ENCODE measurements at regions not wholly inside any gene's neighbourhood (a gene's known extent, or its start where the extent isn't known, plus 50 kb on each side); places are given as distances from the start of the nearest gene placed in this dataset.
"Not testable (repeated sequence)": the region's sequence is repeated elsewhere in the genome, so short reads cannot be mapped to it uniquely, and the experiment has no call there.

DNA sequence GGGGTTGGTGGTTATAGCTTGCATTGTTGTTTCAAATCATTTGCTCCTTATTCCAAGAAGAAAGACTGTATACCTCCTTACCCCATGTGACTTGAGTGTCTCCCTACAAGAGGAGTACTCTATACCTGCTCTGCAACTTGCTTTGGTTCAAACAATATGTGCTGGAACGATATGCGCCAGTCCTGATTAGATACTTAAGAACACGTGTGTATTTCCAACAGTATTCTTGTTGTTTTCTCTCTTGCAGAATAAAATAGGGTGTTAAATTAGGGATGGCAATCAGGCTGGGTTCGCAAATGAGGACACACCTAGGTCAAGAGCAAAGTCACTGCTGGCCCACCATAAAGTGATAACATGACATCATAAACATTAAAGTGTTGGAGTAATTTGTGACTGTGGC is 895.0 kb upstream of the SLITRK1 start:
- DNase-seq (ENCODE audit: extremely low spot score): no peak
- TF ChIP-seq, protein P1, sequence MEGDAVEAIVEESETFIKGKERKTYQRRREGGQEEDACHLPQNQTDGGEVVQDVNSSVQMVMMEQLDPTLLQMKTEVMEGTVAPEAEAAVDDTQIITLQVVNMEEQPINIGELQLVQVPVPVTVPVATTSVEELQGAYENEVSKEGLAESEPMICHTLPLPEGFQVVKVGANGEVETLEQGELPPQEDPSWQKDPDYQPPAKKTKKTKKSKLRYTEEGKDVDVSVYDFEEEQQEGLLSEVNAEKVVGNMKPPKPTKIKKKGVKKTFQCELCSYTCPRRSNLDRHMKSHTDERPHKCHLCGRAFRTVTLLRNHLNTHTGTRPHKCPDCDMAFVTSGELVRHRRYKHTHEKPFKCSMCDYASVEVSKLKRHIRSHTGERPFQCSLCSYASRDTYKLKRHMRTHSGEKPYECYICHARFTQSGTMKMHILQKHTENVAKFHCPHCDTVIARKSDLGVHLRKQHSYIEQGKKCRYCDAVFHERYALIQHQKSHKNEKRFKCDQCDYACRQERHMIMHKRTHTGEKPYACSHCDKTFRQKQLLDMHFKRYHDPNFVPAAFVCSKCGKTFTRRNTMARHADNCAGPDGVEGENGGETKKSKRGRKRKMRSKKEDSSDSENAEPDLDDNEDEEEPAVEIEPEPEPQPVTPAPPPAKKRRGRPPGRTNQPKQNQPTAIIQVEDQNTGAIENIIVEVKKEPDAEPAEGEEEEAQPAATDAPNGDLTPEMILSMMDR (IDR thresholded peaks at IDR 0.05; ENCODE audit: control extremely low read depth, extremely low read depth, low read depth, missing control alignments): no peak
- CTCF ChIA-PET: no interaction called here
- POLR2A ChIA-PET: no interaction called here

DNA sequence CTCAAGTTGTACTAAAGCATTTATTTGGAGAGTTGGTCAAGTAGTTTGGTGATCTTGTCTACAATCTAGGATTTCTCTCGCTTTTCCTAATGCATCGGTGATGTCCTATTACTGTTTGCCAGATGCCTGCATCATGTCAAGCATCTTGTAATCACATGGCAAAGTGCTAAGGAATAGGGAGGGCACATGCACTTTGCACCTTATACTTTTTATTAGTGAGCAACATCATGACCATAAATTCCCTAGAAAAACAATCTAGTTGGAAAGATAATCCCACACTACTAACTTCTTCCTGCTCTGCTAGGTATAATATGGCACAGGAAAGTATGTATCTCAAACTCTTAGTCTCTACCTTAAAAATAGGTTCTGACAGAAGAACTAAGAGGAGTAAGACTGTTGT is 894.3 kb upstream of the SLITRK1 start:
- TF ChIP-seq, protein P1 (IDR thresholded peaks at IDR 0.05; ENCODE audit: control extremely low read depth, extremely low read depth, low read depth, missing control alignments): no peak
- ChIA-PET POLR2A (no interaction called here), CTCF (no interaction called here)
- no peak for DNase-seq (ENCODE audit: extremely low spot score)

DNA sequence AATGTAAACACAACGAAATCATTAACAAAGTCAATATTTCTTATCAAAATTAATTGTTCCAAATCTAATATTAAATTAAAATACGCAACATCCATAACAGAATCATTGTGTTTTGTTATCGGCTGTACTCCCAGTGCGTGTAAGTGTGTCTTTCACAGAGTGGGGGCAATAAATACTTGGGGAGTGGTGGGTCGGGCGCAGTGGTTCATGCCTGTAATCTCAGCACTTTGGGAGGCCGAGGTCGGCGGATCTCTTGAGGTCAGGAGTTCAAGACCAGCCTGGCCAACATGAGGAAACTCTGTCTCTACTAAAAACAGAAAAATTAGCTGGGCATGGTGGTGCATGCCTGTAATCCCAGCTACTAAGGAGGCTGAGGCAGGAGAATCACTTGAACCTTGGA is 893.6 kb upstream of the SLITRK1 start:
- CTCF ChIA-PET; DNase-seq (ENCODE audit: extremely low spot score); POLR2A ChIA-PET: not testable (repeated sequence)

DNA sequence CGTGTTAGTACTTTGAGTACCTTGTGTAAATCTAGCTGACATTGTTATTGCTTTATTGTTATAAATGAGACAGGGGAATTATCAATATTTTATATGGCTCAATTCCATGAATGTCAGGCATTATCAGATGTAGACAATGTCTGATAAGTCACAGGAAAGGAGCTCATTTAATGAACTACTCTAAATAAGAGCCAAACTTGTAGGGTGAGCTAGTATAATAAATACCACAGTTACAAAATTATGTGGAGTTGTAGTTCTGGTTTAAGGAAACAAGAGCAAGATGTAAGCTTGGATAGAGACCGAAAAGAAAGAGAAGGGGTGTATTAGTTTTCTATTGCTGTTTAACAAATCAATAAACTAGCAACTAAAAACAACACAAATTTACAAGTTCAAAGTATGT is 891.8 kb upstream of the SLITRK1 start:
- no peak for DNase-seq (ENCODE audit: extremely low spot score)
- ChIA-PET POLR2A (no interaction called here), CTCF (interaction anchor here (1.5 to 1.7 kb wide), 2 partner anchors 10 to 17 kb away, joined by 3 to 4 read pairs; no protein-coding TSS in a partner anchor)
- TF ChIP-seq, protein P1 (IDR thresholded peaks at IDR 0.05; ENCODE audit: control extremely low read depth, extremely low read depth, low read depth, missing control alignments): no peak

DNA sequence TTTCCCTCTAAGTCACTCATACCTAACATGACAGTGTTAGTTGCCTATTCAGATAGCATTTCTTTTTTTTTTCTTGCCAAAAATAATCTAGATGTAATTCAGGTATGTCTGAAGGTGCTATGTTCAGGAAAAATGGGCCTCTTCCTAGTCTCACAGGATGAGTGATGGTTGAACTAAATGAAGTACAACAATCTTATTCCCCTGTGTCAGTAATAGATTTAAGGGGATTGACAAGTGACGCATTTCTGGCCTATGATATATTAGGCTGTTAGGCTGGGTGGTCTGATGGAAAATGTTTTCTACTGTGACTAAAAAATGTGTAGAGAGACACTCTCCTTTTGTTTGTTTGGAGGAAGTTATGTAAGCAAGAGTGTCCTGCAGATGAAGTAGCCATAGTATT is 878.7 kb upstream of the SLITRK1 start:
- DNase-seq (ENCODE audit: extremely low spot score): no peak
- TF ChIP-seq, protein P1 (IDR thresholded peaks at IDR 0.05; ENCODE audit: control extremely low read depth, extremely low read depth, low read depth, missing control alignments): no peak
- POLR2A ChIA-PET: no interaction called here
- CTCF ChIA-PET: no interaction called here

DNA sequence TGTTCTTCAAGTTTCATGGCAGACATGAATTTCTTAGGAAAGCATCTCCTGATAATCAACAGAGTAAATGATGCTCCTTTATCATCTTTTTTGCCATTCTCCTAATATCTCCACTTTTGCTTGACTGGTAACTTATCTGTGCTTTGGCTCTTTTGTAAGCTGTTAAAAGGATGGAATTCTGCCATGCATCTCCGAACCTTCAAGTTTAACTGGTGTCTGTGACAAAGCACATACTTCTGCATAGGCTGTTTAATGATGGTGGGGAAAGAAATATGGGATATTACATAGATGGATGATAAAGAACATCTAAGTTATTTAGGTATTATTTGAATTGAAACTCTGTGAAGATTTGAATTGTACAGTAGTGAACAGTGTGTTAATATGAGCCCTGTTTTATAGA is 866.9 kb upstream of the SLITRK1 start:
- POLR2A ChIA-PET: no interaction called here
- CTCF ChIA-PET: interaction anchor here (1.5 kb wide), 1 partner anchor 20 kb away, joined by 4 read pairs; no protein-coding TSS in a partner anchor
- TF ChIP-seq, protein P1 (IDR thresholded peaks at IDR 0.05; ENCODE audit: control extremely low read depth, extremely low read depth, low read depth, missing control alignments): no peak
- DNase-seq (ENCODE audit: extremely low spot score): no peak

DNA sequence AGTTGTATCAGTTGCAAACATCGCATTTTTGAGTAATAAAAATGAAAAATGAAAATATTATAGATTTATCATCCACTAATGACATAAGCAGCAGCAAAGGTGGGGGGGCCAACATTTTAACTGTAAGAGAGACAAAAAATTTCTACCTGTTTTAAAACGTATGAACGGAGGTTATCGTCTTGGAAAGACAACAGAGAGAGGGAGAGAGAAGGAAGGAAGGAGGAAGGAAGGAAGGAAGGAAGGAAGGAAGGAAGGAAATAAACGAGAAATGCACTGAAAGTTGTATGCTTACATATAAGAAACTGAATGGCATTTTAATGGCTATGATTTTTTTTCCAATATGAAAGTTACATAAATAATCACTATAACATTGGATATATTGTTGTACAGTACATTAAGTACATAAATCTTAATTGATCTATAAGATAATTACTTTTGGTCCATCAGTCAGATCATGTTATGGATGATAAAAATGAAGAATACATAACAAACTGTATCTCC is 862.8 kb upstream of the SLITRK1 start:
- TF ChIP-seq, protein P1 (IDR thresholded peaks at IDR 0.05; ENCODE audit: control extremely low read depth, extremely low read depth, low read depth, missing control alignments): no peak
- CTCF ChIA-PET: no interaction called here
- POLR2A ChIA-PET: no interaction called here
- no peak for DNase-seq (ENCODE audit: extremely low spot score)

Data from GM10248 (cell line).